ENCODE measurements at regions not wholly inside any gene's neighbourhood (a gene's known extent, or its start where the extent isn't known, plus 50 kb on each side); places are given as distances from the start of the nearest gene placed in this dataset.

- no peak for TF ChIP-seq CTCF (IDR thresholded peaks at IDR 0.05; ENCODE audit: insufficient read depth in 1 of 2, low read depth in 1 of 2, low read length in 1 of 2, severe bottlenecking in 1 of 2, unreplicated experiment in 1 of 2)
- intact Hi-C loops (cut with micrococcal nuclease; ENCODE audit: unreplicated experiment) = no loop called here
- Mint-ChIP-seq H3K36me3 (ENCODE audit: insufficient read depth, unreplicated experiment) (no peaks in the 10 kb centered on the region), H3K27ac (ENCODE audit: unreplicated experiment) (no peak overlapping the region), H3K9me3 (ENCODE audit: unreplicated experiment) (no peaks in the 10 kb centered on the region), H3K4me1 (ENCODE audit: low read depth, unreplicated experiment) (no peaks in the 10 kb centered on the region), H3K4me3 (ENCODE audit: unreplicated experiment) (no peak overlapping the region), H3K27me3 (ENCODE audit: insufficient read depth, unreplicated experiment) (peaks cover 11% of the 10 kb centered on the region)
- H3K4me1 ChIP-seq = no peaks in the 10 kb centered on the region
- H3K4me3 ChIP-seq (ENCODE audit: low read depth, low read length) = no peak overlapping the region
- no peaks in the 10 kb centered on the region for H3K27me3 ChIP-seq (replicated peaks; ENCODE audit: control insufficient read depth, insufficient read depth, low read length)
- H3K9me3 ChIP-seq = no peaks in the 10 kb centered on the region
- no peaks in the 10 kb centered on the region for H3K36me3 ChIP-seq (ENCODE audit: control insufficient read depth, insufficient read depth, low read length)
- BruUV-seq (replicated peaks) = no TSS peak
- DNase-seq = no peak
- ChIA-PET POLR2A (no interaction called here), CTCF (no interaction called here)
These were observed 128.1 kb upstream of the ADPGK start for GRCh38 chr15:72911626-72912025.

- POLR2A ChIA-PET = no interaction called here
- Mint-ChIP-seq H3K36me3 (ENCODE audit: insufficient read depth, unreplicated experiment) (no peaks in the 10 kb centered on the region), H3K27ac (ENCODE audit: unreplicated experiment) (no peak overlapping the region), H3K9me3 (ENCODE audit: unreplicated experiment) (no peaks in the 10 kb centered on the region), H3K4me1 (ENCODE audit: low read depth, unreplicated experiment) (no peaks in the 10 kb centered on the region), H3K27me3 (ENCODE audit: insufficient read depth, unreplicated experiment) (peaks cover 7% of the 10 kb centered on the region), H3K4me3 (ENCODE audit: unreplicated experiment) (no peak overlapping the region)
- Histone ChIP-seq H3K9me3 (no peaks in the 10 kb centered on the region), H3K4me1 (no peaks in the 10 kb centered on the region), H3K36me3 (ENCODE audit: control insufficient read depth, insufficient read depth, low read length) (no peaks in the 10 kb centered on the region), H3K27me3 (replicated peaks; ENCODE audit: control insufficient read depth, insufficient read depth, low read length) (no peaks in the 10 kb centered on the region), H3K4me3 (ENCODE audit: low read depth, low read length) (no peak overlapping the region)
- no TSS peak for BruUV-seq (replicated peaks)
- CTCF ChIA-PET = no interaction called here
- intact Hi-C loops (cut with micrococcal nuclease; ENCODE audit: unreplicated experiment) = no loop called here
- no peak for DNase-seq
- TF ChIP-seq CTCF (IDR thresholded peaks at IDR 0.05; ENCODE audit: insufficient read depth in 1 of 2, low read depth in 1 of 2, low read length in 1 of 2, severe bottlenecking in 1 of 2, unreplicated experiment in 1 of 2) = no peak
These were observed 125.2 kb upstream of the ADPGK start for GRCh38 chr15:72908713-72909112.

- no TSS peak for BruUV-seq (replicated peaks)
- H3K4me1 Mint-ChIP-seq (ENCODE audit: low read depth, unreplicated experiment) = no peaks in the 10 kb centered on the region
- no peak for DNase-seq
- Histone ChIP-seq H3K4me1 (no peaks in the 10 kb centered on the region), H3K27me3 (replicated peaks; ENCODE audit: control insufficient read depth, insufficient read depth, low read length) (no peaks in the 10 kb centered on the region), H3K4me3 (ENCODE audit: low read depth, low read length) (no peak overlapping the region), H3K9me3 (no peaks in the 10 kb centered on the region), H3K36me3 (ENCODE audit: control insufficient read depth, insufficient read depth, low read length) (no peaks in the 10 kb centered on the region)
- peaks cover 12% of the 10 kb centered on the region for H3K27me3 Mint-ChIP-seq (ENCODE audit: insufficient read depth, unreplicated experiment)
- no peaks in the 10 kb centered on the region for H3K9me3 Mint-ChIP-seq (ENCODE audit: unreplicated experiment)
- no peaks in the 10 kb centered on the region for H3K36me3 Mint-ChIP-seq (ENCODE audit: insufficient read depth, unreplicated experiment)
- H3K4me3 Mint-ChIP-seq (ENCODE audit: unreplicated experiment) = no peak overlapping the region
- POLR2A ChIA-PET = no interaction called here
- CTCF ChIA-PET = no interaction called here
- intact Hi-C loops (cut with micrococcal nuclease; ENCODE audit: unreplicated experiment) = no loop called here
- H3K27ac Mint-ChIP-seq (ENCODE audit: unreplicated experiment) = no peak overlapping the region
- no peak for TF ChIP-seq CTCF (IDR thresholded peaks at IDR 0.05; ENCODE audit: insufficient read depth in 1 of 2, low read depth in 1 of 2, low read length in 1 of 2, severe bottlenecking in 1 of 2, unreplicated experiment in 1 of 2)
These were observed 124.2 kb upstream of the ADPGK start for GRCh38 chr15:72907733-72908132.

Measured in Caco-2 (cell line).